ENCODE measurements at regions not wholly inside any gene's neighbourhood (a gene's known extent, or its start where the extent isn't known, plus 50 kb on each side); places are given as distances from the start of the nearest gene placed in this dataset.

DNA sequence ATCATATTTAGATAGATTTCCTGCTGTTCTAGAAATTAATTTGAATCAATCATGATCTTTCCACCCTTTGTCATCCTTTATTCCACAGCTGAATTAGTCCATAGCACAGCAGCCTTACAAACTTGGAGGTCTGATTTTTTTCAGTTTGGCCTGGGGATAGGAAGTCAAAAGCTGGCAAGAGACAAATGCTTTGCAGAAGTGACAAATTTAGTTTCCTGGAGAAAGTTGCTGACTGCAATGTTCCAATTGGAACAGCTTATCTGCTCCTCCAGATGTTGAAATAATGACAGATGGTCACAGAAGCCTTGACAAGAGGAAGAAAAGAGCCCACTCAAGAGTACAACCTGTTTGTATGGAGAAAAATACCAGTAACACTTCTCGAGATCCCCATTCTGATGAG lies 1276.1 kb upstream of the CDH8 start:
- Mint-ChIP-seq H3K9me3 (peaks cover 3 to 16% of the 10 kb centered on the region in 2 donors), H3K27ac (no peak overlapping the region), H3K4me3 (no peak overlapping the region), H3K36me3 (peaks cover 7% of the 10 kb centered on the region), H3K4me1 (no peaks in the 10 kb centered on the region), H3K27me3 (ENCODE audit: low read depth in 2 of 2) (no peaks in the 10 kb centered on the region)
- no peak for DNase-seq
- intact Hi-C loops (cut with micrococcal nuclease), result no loop called here
- Histone ChIP-seq H3K27ac (ENCODE audit: low read length) (no peak overlapping the region), H3K36me3 (ENCODE audit: control insufficient read depth, insufficient read depth, low read length) (no peaks in the 10 kb centered on the region), H3K4me3 (ENCODE audit: low read length) (no peak overlapping the region), H3K9me3 (ENCODE audit: control insufficient read depth, insufficient read depth, low read length) (no peaks in the 10 kb centered on the region), H3K27me3 (ENCODE audit: control insufficient read depth, insufficient read depth, low read length) (no peaks in the 10 kb centered on the region), H3K4me1 (ENCODE audit: control insufficient read depth, insufficient read depth, low read length) (no peaks in the 10 kb centered on the region)
- 0% methylated on average over 1 of the region's 1 CpG for WGBS (ENCODE audit: insufficient coverage)
- TF ChIP-seq, protein P1, sequence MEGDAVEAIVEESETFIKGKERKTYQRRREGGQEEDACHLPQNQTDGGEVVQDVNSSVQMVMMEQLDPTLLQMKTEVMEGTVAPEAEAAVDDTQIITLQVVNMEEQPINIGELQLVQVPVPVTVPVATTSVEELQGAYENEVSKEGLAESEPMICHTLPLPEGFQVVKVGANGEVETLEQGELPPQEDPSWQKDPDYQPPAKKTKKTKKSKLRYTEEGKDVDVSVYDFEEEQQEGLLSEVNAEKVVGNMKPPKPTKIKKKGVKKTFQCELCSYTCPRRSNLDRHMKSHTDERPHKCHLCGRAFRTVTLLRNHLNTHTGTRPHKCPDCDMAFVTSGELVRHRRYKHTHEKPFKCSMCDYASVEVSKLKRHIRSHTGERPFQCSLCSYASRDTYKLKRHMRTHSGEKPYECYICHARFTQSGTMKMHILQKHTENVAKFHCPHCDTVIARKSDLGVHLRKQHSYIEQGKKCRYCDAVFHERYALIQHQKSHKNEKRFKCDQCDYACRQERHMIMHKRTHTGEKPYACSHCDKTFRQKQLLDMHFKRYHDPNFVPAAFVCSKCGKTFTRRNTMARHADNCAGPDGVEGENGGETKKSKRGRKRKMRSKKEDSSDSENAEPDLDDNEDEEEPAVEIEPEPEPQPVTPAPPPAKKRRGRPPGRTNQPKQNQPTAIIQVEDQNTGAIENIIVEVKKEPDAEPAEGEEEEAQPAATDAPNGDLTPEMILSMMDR (IDR thresholded peaks at IDR 0.05), result no peak
- no peak for ATAC-seq

DNA sequence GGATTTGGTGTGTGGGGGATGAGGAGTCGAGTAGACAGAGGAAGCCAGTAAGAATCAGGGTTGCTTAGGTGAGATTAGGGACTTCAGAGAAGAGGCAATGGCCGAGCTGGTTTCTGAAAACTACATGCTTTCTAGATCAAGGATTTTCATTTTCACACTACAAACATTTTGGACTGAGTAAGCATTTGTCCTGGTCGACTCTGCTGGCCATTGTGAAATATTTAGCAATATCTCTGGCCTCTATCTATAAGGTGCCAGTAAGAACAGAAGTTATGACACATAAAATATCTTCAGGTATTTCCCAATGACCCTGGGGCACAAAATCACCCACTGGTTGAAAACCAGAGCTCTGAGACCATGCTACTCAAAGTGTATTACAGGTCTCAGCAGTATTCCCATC lies 1275.1 kb upstream of the CDH8 start:
- H3K9me3 ChIP-seq (ENCODE audit: control insufficient read depth, insufficient read depth, low read length), result no peaks in the 10 kb centered on the region
- no peaks in the 10 kb centered on the region for H3K4me1 ChIP-seq (ENCODE audit: control insufficient read depth, insufficient read depth, low read length)
- ATAC-seq (no peak), DNase-seq (no peak)
- TF ChIP-seq, protein P1 (IDR thresholded peaks at IDR 0.05), result no peak
- H3K36me3 ChIP-seq (ENCODE audit: control insufficient read depth, insufficient read depth, low read length), result no peaks in the 10 kb centered on the region
- Mint-ChIP-seq H3K4me1 (no peaks in the 10 kb centered on the region), H3K4me3 (no peak overlapping the region), H3K36me3 (peaks cover 7% of the 10 kb centered on the region), H3K9me3 (peaks cover 2 to 14% of the 10 kb centered on the region in 2 donors), H3K27ac (no peak overlapping the region), H3K27me3 (ENCODE audit: low read depth in 2 of 2) (no peaks in the 10 kb centered on the region)
- intact Hi-C loops (cut with micrococcal nuclease), result no loop called here
- H3K27ac ChIP-seq (ENCODE audit: low read length), result no peak overlapping the region
- 69% methylated on average over 3 of the region's 3 CpGs for WGBS (ENCODE audit: insufficient coverage)
- H3K27me3 ChIP-seq (ENCODE audit: control insufficient read depth, insufficient read depth, low read length), result no peaks in the 10 kb centered on the region
- no peak overlapping the region for H3K4me3 ChIP-seq (ENCODE audit: low read length)

DNA sequence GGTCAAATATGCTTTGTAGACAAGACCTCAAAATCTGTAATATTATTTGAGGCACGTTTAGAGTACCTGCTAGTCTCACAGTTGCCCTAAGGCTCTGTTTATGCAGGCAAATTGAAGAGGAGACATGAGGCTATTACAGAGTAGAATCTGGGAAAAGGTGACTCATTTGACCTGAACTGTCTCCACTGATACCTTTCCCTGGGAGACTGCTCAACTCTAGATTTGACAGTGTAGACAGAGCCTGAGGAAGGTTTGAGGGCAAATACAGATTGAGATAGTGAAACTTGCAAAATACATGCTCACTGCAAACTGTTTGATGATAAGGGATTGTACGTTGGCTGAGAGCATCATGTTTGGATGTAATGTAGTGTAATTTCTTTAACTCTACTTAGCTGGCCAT lies 1266.6 kb upstream of the CDH8 start:
- DNase-seq (no peak), ATAC-seq (no peak)
- no peak overlapping the region for H3K27ac Mint-ChIP-seq
- H3K36me3 ChIP-seq (ENCODE audit: control insufficient read depth, insufficient read depth, low read length), result no peaks in the 10 kb centered on the region
- TF ChIP-seq, protein P1 (IDR thresholded peaks at IDR 0.05), result no peak
- intact Hi-C loops (cut with micrococcal nuclease), result no loop called here
- WGBS (ENCODE audit: insufficient coverage), result 78% methylated on average over 2 of the region's 2 CpGs
- H3K4me3 ChIP-seq (ENCODE audit: low read length), result no peak overlapping the region
- no peak overlapping the region for H3K27ac ChIP-seq (ENCODE audit: low read length)
- H3K36me3 Mint-ChIP-seq, result no peaks in the 10 kb centered on the region
- no peaks in the 10 kb centered on the region for H3K9me3 ChIP-seq (ENCODE audit: control insufficient read depth, insufficient read depth, low read length)
- no peaks in the 10 kb centered on the region for H3K27me3 Mint-ChIP-seq (ENCODE audit: low read depth in 2 of 2)
- H3K4me1 ChIP-seq (ENCODE audit: control insufficient read depth, insufficient read depth, low read length), result no peaks in the 10 kb centered on the region
- H3K27me3 ChIP-seq (ENCODE audit: control insufficient read depth, insufficient read depth, low read length), result no peaks in the 10 kb centered on the region
- peaks cover 14 to 17% of the 10 kb centered on the region in 2 donors for H3K9me3 Mint-ChIP-seq
- H3K4me1 Mint-ChIP-seq, result no peaks in the 10 kb centered on the region
- no peak overlapping the region for H3K4me3 Mint-ChIP-seq

DNA sequence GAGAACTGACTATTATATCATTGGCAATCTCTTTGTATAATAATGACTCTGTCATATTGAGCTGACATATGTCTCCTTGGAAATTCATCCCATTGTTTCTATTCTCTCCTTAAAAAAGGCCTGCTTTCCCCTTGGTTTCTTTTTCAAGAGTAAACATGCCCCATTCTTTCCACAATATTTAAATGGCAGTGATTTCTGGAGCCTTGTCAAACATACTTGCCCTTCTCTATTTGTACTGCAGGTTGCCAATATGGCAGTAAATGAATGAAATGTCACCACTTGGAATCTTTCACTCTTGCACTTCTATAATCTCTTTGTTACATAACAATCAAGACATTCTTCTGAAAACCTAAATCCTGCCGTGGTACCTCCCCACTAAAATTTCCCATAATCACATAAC lies 1265.1 kb upstream of the CDH8 start:
- WGBS (ENCODE audit: insufficient coverage), result 86% methylated on average over 1 of the region's 1 CpG

More for the DNA sequence above, 1265.1 kb upstream of the CDH8 start:
- Mint-ChIP-seq H3K4me3 (no peak overlapping the region), H3K9me3 (peaks cover 14 to 17% of the 10 kb centered on the region in 2 donors), H3K36me3 (no peaks in the 10 kb centered on the region), H3K27me3 (ENCODE audit: low read depth in 2 of 2) (no peaks in the 10 kb centered on the region), H3K27ac (no peak overlapping the region), H3K4me1 (no peaks in the 10 kb centered on the region)
- intact Hi-C loops (cut with micrococcal nuclease), result no loop called here
- Histone ChIP-seq H3K4me3 (ENCODE audit: low read length) (no peak overlapping the region), H3K4me1 (ENCODE audit: control insufficient read depth, insufficient read depth, low read length) (no peaks in the 10 kb centered on the region), H3K27ac (ENCODE audit: low read length) (no peak overlapping the region), H3K9me3 (ENCODE audit: control insufficient read depth, insufficient read depth, low read length) (no peaks in the 10 kb centered on the region), H3K27me3 (ENCODE audit: control insufficient read depth, insufficient read depth, low read length) (no peaks in the 10 kb centered on the region), H3K36me3 (ENCODE audit: control insufficient read depth, insufficient read depth, low read length) (no peaks in the 10 kb centered on the region)
- no peak for ATAC-seq
- TF ChIP-seq, protein P1 (IDR thresholded peaks at IDR 0.05), result no peak
- no peak for DNase-seq

All from natural killer cell (primary cell).